Globus pallidus (tissue), 1 donor: ENCODE measurements at regions not wholly inside any gene's neighbourhood (a gene's known extent, or its start where the extent isn't known, plus 50 kb on each side); places are given as distances from the start of the nearest gene placed in this dataset.

Source experiments
- DNase-seq: peaks from one replicate; pipeline ENCODE4 v3.0.0-alpha.2; 2015; ENCODE audit warnings: low spot score

- no peak for DNase-seq
Measured at GRCh38 chr11:109972939-109973338, 120.3 kb upstream of the ZC3H12C start.

- no peak for DNase-seq
Measured at GRCh38 chr11:109973486-109973885, 119.7 kb upstream of the ZC3H12C start.

GRCh38 chr11:109974523-109974922, 118.7 kb upstream of the ZC3H12C start:
- DNase-seq = no peak

- DNase-seq = no peak
Measured at GRCh38 chr11:109978895-109979294, 114.3 kb upstream of the ZC3H12C start.

- DNase-seq = no peak
Measured at GRCh38 chr11:109981031-109981636, 112.1 kb upstream of the ZC3H12C start.

- DNase-seq = no peak
Measured at GRCh38 chr11:109983358-109983757, 109.8 kb upstream of the ZC3H12C start.

- DNase-seq = no peak
Measured at GRCh38 chr11:109984634-109985289, 108.4 kb upstream of the ZC3H12C start.

GRCh38 chr11:109986488-109986887, 106.7 kb upstream of the ZC3H12C start:
- no peak for DNase-seq

- DNase-seq = no peak
Measured at GRCh38 chr11:109991835-109992234, 101.4 kb upstream of the ZC3H12C start.

- no peak for DNase-seq
Measured at GRCh38 chr11:109993786-109994185, 99.4 kb upstream of the ZC3H12C start.

GRCh38 chr11:109994907-109995306, 98.3 kb upstream of the ZC3H12C start:
- DNase-seq = no peak

GRCh38 chr11:109996060-109996459, 97.1 kb upstream of the ZC3H12C start:
- DNase-seq = no peak

- DNase-seq = peak; percentile 62
Measured at GRCh38 chr11:109998921-109999320, 94.3 kb upstream of the ZC3H12C start.

GRCh38 chr11:110000031-110000502, 93.1 kb upstream of the ZC3H12C start:
- no peak for DNase-seq

- DNase-seq = no peak
Measured at GRCh38 chr11:110000850-110001249, 92.3 kb upstream of the ZC3H12C start.

- DNase-seq = no peak
Measured at GRCh38 chr11:110003426-110003825, 89.8 kb upstream of the ZC3H12C start.

- DNase-seq = no peak
Measured at GRCh38 chr11:110011595-110011994, 81.6 kb upstream of the ZC3H12C start.

GRCh38 chr11:110015695-110016094, 77.5 kb upstream of the ZC3H12C start:
- no peak for DNase-seq

- DNase-seq = no peak
Measured at GRCh38 chr11:110019675-110020074, 73.5 kb upstream of the ZC3H12C start.

- no peak for DNase-seq
Measured at GRCh38 chr11:110022548-110022947, 70.6 kb upstream of the ZC3H12C start.

GRCh38 chr11:110023711-110024110, 69.5 kb upstream of the ZC3H12C start:
- DNase-seq = no peak

GRCh38 chr11:110026858-110027626, 66.2 kb upstream of the ZC3H12C start:
- DNase-seq = peak; percentile 83
